ENCODE measurements at regions not wholly inside any gene's neighbourhood (a gene's known extent, or its start where the extent isn't known, plus 50 kb on each side); places are given as distances from the start of the nearest gene placed in this dataset.

- no peak for DNase-seq
Observed at GRCh38 chr20:51886341-51886740, 84.0 kb upstream of the SALL4 start.

GRCh38 chr20:51884561-51884960, 82.2 kb upstream of the SALL4 start:
- peak in 1 of 58 donors; percentile 3 for DNase-seq

- DNase-seq, result no peak
Observed at GRCh38 chr20:51880188-51880587, 77.9 kb upstream of the SALL4 start.

DNA sequence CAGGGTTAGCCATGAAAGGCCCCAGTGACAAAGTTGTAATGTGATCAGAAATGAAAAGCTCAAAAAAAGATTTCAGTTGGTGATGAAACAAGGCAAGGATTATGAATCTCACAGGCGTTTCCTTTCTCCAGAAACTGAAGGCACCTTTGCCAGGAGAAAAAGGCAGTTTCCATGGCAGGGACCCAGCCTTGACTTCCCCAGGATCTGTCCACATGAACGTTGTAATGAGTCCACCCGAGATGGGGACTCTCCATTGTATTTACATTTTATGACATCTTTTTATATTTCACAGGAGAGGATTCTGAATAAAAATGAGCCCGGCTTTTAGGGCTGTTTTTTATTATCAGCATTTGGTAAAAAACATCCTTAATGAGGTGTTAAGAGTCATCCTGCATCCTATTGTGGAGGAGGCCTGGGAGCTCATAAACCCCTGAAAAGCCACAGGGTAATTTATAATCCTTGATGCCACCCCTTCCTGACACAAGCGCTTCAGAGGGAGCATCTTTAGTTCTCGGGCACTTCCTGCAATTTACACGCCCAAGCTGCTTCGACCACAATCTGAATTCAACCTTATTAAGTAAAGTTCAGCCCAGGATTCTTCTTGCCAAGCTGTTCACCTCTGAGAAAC, 74.1 kb upstream of the SALL4 start:
- no peak for DNase-seq

DNA sequence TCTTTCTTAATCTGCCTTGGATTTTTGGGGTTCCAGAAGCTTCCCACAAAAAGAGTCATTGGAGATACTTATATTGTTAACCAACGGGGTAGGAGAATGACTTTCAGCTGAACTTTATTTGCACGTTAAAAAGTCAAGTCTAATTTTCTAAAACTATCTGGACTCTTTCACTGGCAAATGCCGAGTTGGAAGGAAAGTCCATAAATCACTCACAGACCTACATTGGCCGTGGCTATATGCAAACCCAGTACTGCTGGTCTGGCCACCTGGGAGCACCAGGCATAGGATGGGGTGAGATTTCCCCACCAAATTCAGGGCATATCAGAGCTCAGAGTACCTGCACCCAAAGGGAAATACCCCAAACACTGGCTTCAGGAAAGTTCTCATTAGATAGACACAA, 71.3 kb upstream of the SALL4 start:
- no peak for DNase-seq

- no peak for DNase-seq
Observed at GRCh38 chr20:51871943-51872342, 69.6 kb upstream of the SALL4 start.

GRCh38 chr20:51869002-51869401, 66.7 kb upstream of the SALL4 start:
- no peak for DNase-seq

GRCh38 chr20:51867251-51867650, 64.9 kb upstream of the SALL4 start:
- DNase-seq, result no peak

GRCh38 chr20:51864967-51865366, 62.6 kb upstream of the SALL4 start:
- DNase-seq, result no peak

GRCh38 chr20:51862796-51863195, 60.5 kb upstream of the SALL4 start:
- no peak for DNase-seq

DNA sequence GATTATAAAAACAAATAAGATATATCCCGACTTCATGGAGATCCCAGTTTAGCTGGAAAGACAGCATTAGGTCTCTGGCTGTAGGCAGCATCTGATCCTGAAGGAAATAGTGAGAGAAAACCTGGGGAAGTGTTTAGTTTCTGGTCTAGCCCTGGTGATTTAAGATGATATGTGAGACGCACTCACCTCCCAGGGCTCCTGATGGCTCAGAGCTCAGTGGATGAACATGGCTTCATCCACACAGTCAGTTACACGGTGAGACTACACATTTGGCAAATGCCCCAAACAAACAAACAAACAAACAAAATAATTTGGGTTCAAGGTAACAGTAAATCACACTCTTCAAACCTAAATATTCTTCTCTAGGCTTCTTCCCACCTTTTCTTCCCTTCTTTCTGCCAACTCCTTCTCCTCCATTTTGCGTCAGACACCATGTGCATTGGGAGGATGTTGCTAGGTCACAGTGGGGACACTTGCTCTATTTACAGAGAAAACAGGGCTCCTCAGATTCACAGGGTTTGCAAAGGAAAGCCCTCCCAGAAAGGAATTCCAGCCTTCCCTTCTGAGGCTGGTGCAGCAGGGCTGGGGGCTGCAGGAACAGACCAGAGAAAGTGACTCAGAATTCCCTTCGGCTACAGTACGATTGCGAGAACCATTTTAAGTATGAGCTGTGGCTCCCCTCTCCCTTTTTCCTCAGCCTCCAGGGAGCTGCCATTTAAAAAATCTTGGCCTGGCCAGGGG, 59.6 kb upstream of the SALL4 start:
- no peak for DNase-seq

GRCh38 chr20:51860111-51860882, 58.0 kb upstream of the SALL4 start:
- DNase-seq, result no peak

DNA sequence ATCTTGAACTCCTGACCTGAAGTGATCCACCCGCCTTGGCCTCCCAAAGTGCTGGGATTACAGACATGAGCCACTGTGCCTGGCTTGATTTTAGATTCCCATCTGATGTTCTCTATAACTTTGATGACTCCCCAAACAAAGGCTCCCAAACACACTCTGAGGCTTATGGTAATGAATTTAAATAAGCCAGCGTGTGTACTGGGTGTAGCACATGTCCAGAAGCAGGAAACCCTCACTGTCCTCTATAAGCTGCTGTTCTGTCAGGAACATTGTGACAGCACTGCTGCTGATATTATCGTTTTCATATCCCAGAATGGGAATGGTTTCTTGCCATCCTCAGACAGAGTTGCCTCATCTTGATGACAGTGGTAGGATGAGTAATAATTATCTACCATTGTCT, 54.1 kb upstream of the SALL4 start:
- no peak for DNase-seq

- no peak for DNase-seq
Observed at GRCh38 chr20:51854921-51855320, 52.6 kb upstream of the SALL4 start.
